DND-41 (cell line): ENCODE measurements at regions not wholly inside any gene's neighbourhood (a gene's known extent, or its start where the extent isn't known, plus 50 kb on each side); places are given as distances from the start of the nearest gene placed in this dataset.

Source experiments
- CTCF ChIP-seq: IDR thresholded peaks from 2 replicates; pipeline ENCODE4 v1.5.1; 2012; ENCODE audit warnings: borderline replicate concordance, low read length, moderate library complexity, mild to moderate bottlenecking; ENCODE audit not compliant: poor library complexity, severe bottlenecking; ENCODE audit errors: extremely low read depth
- EZH2 ChIP-seq: IDR thresholded peaks from 3 replicates; pipeline ENCODE4 v1.6.1; 2012; ENCODE audit warnings: borderline replicate concordance, low read depth, mild to moderate bottlenecking, moderate library complexity, low read length, inconsistent platforms; ENCODE audit not compliant: severe bottlenecking

DNA sequence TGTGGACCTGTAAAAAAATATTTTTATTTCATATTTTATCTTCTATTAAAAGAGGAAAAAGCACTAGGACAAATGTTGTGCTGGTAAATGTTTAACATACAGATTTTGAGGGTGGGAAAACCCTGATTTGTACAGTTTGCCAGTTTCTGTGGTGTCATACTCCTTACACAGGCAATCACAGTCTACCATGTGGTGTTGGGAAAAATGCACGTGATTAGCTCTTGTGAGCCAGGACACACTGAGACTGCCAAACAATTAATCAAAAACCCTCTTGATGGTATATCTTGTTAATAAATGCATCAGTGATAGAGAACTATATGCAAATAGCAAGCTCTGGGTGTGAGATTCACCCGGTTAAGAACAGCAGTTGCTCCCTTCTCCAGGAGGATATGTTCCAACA, 136.5 kb upstream of the ZC3H11B start:
- TF ChIP-seq CTCF (no peak), EZH2 (no peak)
